OCI-LY3 (cell line): ENCODE measurements at regions not wholly inside any gene's neighbourhood (a gene's known extent, or its start where the extent isn't known, plus 50 kb on each side); places are given as distances from the start of the nearest gene placed in this dataset.

Experiments used
- H2AFZ ChIP-seq: fragments of 200-600, 300-600 bp; shearing (Covaris generic); 2 replicates; pipeline ENCODE4 v1.6.0; 2014; ENCODE audit warnings: antibody characterized with exemption, low read depth, low read length
- H3K27ac ChIP-seq: fragments of 200-600, 300-600 bp; sonication (generic); 2 replicates; pipeline ENCODE4 v1.5.1; 2014; ENCODE audit warnings: mild to moderate bottlenecking, low read length, moderate library complexity, mixed read lengths
- H3K27me3 ChIP-seq: fragments of 200-600, 300-600 bp; sonication (generic); 2 replicates; pipeline ENCODE4 v1.6.1; 2014; ENCODE audit warnings: low read depth, low read length, mixed read lengths
- H3K36me3 ChIP-seq: fragments of 200-600, 300-600 bp; sonication (generic); replicated peaks from 2 replicates; pipeline ENCODE3; 2014; ENCODE audit warnings: low read depth, low read length, mixed read lengths
- H3K4me1 ChIP-seq: fragments of 300-600, 200-600 bp; sonication (generic); 2 replicates; pipeline ENCODE4 v1.6.1; 2014; ENCODE audit warnings: low read length, mixed read lengths
- H3K4me2 ChIP-seq: fragments of 200-600, 300-600 bp; sonication (generic); 2 replicates; pipeline ENCODE4 v1.6.1; 2014; ENCODE audit warnings: low read length, mixed read lengths
- H3K4me3 ChIP-seq: fragments of 300-600, 200-600 bp; sonication (generic); 2 replicates; pipeline ENCODE4 v1.5.1; 2014; ENCODE audit warnings: antibody characterized with exemption, mild to moderate bottlenecking, low read length, moderate library complexity
- H3K79me2 ChIP-seq: fragments of 300-600, 200-600 bp; shearing (Covaris generic); 2 replicates; pipeline ENCODE4 v1.6.1; 2014; ENCODE audit warnings: mild to moderate bottlenecking, low read length, mixed read lengths
- H3K9ac ChIP-seq: fragments of 300-600, 200-600 bp; shearing (Covaris generic); 2 replicates; pipeline ENCODE4 v1.6.0; 2014; ENCODE audit warnings: mild to moderate bottlenecking, low read length, moderate library complexity
- H3K9me3 ChIP-seq: fragments of 200-600, 300-600 bp; shearing (Covaris generic); 2 replicates; pipeline ENCODE4 v1.6.1; 2014; ENCODE audit warnings: low read length, mixed read lengths; ENCODE audit not compliant: insufficient read depth
- H4K20me1 ChIP-seq: fragments of 200-600, 300-600 bp; sonication (generic); 2 replicates; pipeline ENCODE4 v1.6.1; 2016; ENCODE audit warnings: low read length, mixed read lengths; ENCODE audit not compliant: insufficient read depth
- EZH2phosphoT487 ChIP-seq: fragments of 200-600 bp; shearing (Covaris generic); IDR thresholded peaks from 2 replicates; pipeline ENCODE4 v1.6.1; 2018; ENCODE audit warnings: antibody characterized with exemption, mixed run types, low read depth
- TF ChIP-seq, protein P1 (sequence below): fragments of 200-600, 300-600 bp; sonication (generic); IDR thresholded peaks from 2 replicates; pipeline ENCODE4 v1.5.1; 2014; ENCODE audit warnings: antibody characterized with exemption, low read length, low read depth

DNA sequence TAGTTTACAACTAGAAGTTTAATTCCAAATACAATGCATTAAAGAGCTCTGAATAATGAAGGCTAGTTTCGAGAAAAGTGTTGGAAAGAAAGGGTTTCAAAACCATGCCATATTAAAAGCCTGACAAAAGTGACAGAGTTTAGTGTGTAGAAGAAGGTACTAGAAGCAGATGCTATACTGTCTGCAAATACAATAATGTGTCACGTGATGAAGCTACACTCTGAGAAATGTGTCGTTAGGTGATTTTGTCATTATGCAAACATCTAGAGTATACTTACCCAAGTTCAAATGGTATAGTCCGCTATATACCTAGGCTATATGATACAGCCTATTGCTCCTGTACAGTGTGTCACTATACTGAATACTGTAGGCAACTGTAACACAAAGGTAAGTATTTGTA, 494.1 kb downstream of the TLE1 start:
- H4K20me1 ChIP-seq, result no peaks in the 10 kb centered on the region
- H3K9me3 ChIP-seq, result no peaks in the 10 kb centered on the region
- no peaks in the 10 kb centered on the region for H3K36me3 ChIP-seq

DNA sequence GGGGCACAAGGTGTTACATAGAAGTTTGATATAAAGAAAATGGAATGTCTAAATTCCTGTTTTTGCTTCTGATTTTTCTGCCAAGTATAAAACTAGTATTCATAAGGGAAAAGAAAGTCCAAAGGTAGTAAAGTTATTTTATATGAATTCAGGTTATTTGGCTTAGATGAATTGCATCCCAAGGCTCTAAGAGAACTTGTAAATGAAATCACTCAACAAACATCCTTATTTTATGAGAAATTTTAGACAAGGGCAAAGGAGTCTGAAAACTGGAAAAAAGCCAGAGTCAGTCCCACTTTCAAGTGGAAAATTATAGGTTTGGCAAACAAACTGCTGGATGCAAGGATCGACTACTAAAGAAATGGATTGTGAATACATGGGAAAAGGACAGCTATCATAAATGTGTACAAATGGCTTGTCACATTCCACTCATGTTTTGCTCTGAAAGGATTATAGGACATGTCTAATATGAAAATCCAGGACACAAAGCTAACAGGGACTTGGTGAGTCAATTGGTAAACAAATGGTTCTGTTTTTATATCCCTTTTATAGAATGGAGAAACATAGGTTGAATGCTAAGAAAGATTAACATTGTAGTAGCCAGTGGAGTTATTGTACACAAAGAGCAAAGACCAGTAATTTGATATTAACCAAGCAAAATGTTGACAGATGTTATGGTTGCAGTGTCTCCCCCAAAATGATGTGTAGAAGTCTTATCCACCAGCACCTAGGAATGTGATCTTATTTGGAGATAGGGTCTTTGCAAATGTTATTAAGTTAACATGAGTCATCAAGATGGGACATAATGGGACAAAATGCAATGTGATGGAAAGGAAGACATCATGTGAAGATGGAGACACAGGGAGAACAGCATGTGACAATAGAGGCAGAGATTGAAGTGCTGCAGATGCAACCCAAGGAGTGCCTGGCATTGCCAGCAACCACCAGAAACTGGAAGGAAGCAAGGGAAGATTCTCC, 495.7 kb downstream of the TLE1 start:
- Histone ChIP-seq H3K36me3 (no peaks in the 10 kb centered on the region), H2AFZ (no peak overlapping the region), H3K9ac (no peak overlapping the region), H3K9me3 (no peaks in the 10 kb centered on the region), H3K4me2 (no peak overlapping the region), H3K4me1 (no peaks in the 10 kb centered on the region), H4K20me1 (no peaks in the 10 kb centered on the region), H3K27me3 (no peaks in the 10 kb centered on the region), H3K79me2 (no peaks in the 10 kb centered on the region), H3K27ac (no peak overlapping the region), H3K4me3 (no peak overlapping the region)
- TF ChIP-seq, protein P1, sequence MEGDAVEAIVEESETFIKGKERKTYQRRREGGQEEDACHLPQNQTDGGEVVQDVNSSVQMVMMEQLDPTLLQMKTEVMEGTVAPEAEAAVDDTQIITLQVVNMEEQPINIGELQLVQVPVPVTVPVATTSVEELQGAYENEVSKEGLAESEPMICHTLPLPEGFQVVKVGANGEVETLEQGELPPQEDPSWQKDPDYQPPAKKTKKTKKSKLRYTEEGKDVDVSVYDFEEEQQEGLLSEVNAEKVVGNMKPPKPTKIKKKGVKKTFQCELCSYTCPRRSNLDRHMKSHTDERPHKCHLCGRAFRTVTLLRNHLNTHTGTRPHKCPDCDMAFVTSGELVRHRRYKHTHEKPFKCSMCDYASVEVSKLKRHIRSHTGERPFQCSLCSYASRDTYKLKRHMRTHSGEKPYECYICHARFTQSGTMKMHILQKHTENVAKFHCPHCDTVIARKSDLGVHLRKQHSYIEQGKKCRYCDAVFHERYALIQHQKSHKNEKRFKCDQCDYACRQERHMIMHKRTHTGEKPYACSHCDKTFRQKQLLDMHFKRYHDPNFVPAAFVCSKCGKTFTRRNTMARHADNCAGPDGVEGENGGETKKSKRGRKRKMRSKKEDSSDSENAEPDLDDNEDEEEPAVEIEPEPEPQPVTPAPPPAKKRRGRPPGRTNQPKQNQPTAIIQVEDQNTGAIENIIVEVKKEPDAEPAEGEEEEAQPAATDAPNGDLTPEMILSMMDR, result no peak

More for the DNA sequence above, 494.1 kb downstream of the TLE1 start:
- Histone ChIP-seq H3K27ac (no peak overlapping the region), H2AFZ (no peak overlapping the region), H3K4me3 (no peak overlapping the region), H3K4me1 (no peaks in the 10 kb centered on the region), H3K9ac (no peak overlapping the region), H3K4me2 (no peak overlapping the region), H3K79me2 (no peaks in the 10 kb centered on the region), H3K27me3 (no peaks in the 10 kb centered on the region)
- TF ChIP-seq EZH2phosphoT487, result no peak
- TF ChIP-seq, protein P1, result no peak

DNA sequence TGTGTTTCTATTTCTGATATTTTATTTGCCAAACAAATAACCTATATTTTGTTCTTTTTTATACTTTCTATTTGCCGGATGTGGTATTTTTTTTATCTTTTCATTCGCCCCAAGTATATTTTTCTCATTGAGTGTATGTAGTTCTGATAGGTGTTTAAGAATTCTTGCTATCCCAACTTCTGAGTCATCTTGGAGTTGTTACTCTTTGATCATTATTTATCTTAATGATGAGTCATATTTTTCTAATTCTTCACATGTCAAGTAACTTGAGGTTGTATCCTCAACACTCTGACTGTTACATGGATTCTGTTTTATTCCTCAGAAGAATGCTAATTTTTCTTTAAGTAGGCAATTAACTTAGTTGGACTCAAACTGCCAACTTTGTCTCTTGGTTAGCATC, 498.1 kb downstream of the TLE1 start:
- H3K4me1 ChIP-seq, result no peaks in the 10 kb centered on the region
- no peak overlapping the region for H3K4me2 ChIP-seq
- no peaks in the 10 kb centered on the region for H3K9me3 ChIP-seq
- H3K27ac ChIP-seq, result no peak overlapping the region
- H3K36me3 ChIP-seq, result no peaks in the 10 kb centered on the region
- H2AFZ ChIP-seq, result no peak overlapping the region
- no peak for TF ChIP-seq EZH2phosphoT487
- TF ChIP-seq, protein P1, result no peak
- H3K79me2 ChIP-seq, result no peaks in the 10 kb centered on the region
- H3K4me3 ChIP-seq, result no peak overlapping the region
- H3K27me3 ChIP-seq, result no peaks in the 10 kb centered on the region
- H4K20me1 ChIP-seq, result no peaks in the 10 kb centered on the region
- no peak overlapping the region for H3K9ac ChIP-seq

DNA sequence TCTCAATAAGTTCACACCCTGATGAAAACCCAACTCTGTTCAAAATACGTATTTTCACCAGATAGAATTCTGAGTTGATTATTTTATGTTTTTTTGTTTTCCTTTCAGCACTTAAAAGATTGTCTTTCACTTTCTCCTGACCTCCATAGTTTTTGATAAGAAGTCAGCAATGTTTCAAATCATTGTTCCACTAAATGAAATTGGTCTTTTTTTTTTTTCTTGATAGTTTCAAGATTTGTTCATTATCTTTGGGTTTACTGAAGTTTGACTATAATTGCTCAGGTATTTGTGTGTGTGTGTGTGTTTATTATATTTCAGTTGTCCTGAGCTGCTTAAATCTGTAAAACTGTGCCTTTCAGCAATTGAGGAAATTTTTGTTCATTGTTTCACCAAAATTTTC, 498.7 kb downstream of the TLE1 start:
- H2AFZ ChIP-seq, result no peak overlapping the region
- no peak overlapping the region for H3K4me2 ChIP-seq
- no peaks in the 10 kb centered on the region for H3K4me1 ChIP-seq
- H3K27me3 ChIP-seq, result no peaks in the 10 kb centered on the region
- TF ChIP-seq, protein P1, result no peak
- TF ChIP-seq EZH2phosphoT487, result no peak
- H3K27ac ChIP-seq, result no peak overlapping the region
- no peaks in the 10 kb centered on the region for H3K9me3 ChIP-seq
- no peak overlapping the region for H3K4me3 ChIP-seq
- no peaks in the 10 kb centered on the region for H3K36me3 ChIP-seq
- no peaks in the 10 kb centered on the region for H4K20me1 ChIP-seq
- H3K79me2 ChIP-seq, result no peaks in the 10 kb centered on the region
- no peak overlapping the region for H3K9ac ChIP-seq
